ENCODE measurements at regions not wholly inside any gene's neighbourhood (a gene's known extent, or its start where the extent isn't known, plus 50 kb on each side); places are given as distances from the start of the nearest gene placed in this dataset.
"Not testable (repeated sequence)": the region's sequence is repeated elsewhere in the genome, so short reads cannot be mapped to it uniquely, and the experiment has no call there.

DNA sequence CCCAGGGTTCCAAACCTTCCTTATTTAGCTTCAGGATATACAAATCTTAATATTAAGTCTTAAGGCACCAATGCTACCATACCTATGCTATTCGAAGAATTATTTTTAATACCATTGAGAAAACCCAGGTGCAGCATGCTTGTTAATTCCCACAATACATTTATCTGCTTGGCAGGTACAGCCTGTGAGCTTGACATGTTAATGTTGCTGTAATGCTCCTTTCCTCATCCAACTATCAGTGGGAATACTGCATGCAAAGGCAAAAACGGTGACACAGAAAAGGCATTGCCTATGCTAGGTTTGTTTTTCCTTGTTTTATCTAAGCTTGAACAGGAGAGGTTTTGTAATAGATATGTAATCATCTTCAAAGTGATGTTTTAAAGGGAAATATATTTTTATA lies 135.7 kb upstream of the COX7C start:
- ATAC-seq: no peak
- Histone ChIP-seq H3K4me3 (ENCODE audit: low read length) (no peak overlapping the region), H3K9me3 (ENCODE audit: control insufficient read depth, low read length) (no peaks in the 10 kb centered on the region), H3K27me3 (ENCODE audit: control insufficient read depth, insufficient read depth) (no peaks in the 10 kb centered on the region), H3K4me1 (ENCODE audit: control insufficient read depth, insufficient read depth, low read length) (no peaks in the 10 kb centered on the region), H3K27ac (ENCODE audit: low read length) (no peak overlapping the region)
- DNase-seq: no peak
- 69% methylated on average over 2 of the region's 2 CpGs for WGBS
- intact Hi-C loops (cut with DNase I): no loop called here

DNA sequence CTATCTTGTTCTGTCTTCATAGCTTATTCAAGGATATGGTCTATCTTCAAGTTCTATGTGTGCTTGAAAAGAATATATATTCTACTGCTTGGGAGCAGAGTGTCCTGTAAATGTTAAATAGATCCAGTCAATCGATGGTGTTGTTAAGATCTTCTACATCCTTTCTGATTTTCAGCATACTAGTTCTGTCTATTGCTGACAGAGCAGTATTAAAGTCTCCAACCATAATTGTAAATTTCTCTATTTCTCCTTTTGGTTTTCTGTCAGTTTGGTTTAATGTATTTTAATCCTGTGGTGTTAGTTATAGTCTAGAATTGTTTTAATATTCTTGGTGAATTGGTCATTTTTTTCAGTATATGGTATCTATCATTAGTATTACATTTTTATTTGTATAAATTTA lies 124.0 kb upstream of the COX7C start:
- H3K27ac ChIP-seq (ENCODE audit: low read length): no peak overlapping the region
- H3K4me3 ChIP-seq (ENCODE audit: low read length): no peak overlapping the region
- 75% methylated on average over 1 of the region's 1 CpG for WGBS
- H3K4me1 ChIP-seq (ENCODE audit: control insufficient read depth, insufficient read depth, low read length): no peaks in the 10 kb centered on the region
- no peak for ATAC-seq
- H3K27me3 ChIP-seq (ENCODE audit: control insufficient read depth, insufficient read depth): no peaks in the 10 kb centered on the region
- H3K9me3 ChIP-seq (ENCODE audit: control insufficient read depth, low read length): no peaks in the 10 kb centered on the region
- DNase-seq: no peak
- intact Hi-C loops (cut with DNase I): no loop called here

DNA sequence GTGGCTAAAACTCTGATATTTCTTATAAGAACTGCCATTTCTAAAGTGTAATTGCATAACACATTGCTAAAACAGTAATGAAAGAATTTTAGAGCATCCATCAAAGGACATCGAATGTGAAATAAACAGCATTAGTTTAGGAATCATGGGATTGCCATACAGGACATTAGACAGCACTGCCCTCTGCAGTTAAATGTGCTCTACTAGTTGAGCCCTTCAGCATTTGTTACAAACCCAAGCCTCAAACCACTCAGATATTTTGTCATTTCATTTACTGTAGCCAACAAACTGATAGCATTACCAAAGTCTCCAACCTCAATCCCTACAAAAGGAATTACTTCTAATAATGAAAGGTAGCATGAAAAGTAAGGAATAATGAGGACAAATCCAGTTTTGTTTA lies 116.8 kb upstream of the COX7C start:
- no peak for DNase-seq
- intact Hi-C loops (cut with DNase I): no loop called here
- H3K27me3 ChIP-seq (ENCODE audit: control insufficient read depth, insufficient read depth): no peaks in the 10 kb centered on the region
- 40% methylated on average over 1 of the region's 1 CpG for WGBS
- no peaks in the 10 kb centered on the region for H3K9me3 ChIP-seq (ENCODE audit: control insufficient read depth, low read length)
- no peak overlapping the region for H3K27ac ChIP-seq (ENCODE audit: low read length)
- no peaks in the 10 kb centered on the region for H3K4me1 ChIP-seq (ENCODE audit: control insufficient read depth, insufficient read depth, low read length)
- no peak overlapping the region for H3K4me3 ChIP-seq (ENCODE audit: low read length)
- peak in 1 of 2 donors; percentile 48 for ATAC-seq

DNA sequence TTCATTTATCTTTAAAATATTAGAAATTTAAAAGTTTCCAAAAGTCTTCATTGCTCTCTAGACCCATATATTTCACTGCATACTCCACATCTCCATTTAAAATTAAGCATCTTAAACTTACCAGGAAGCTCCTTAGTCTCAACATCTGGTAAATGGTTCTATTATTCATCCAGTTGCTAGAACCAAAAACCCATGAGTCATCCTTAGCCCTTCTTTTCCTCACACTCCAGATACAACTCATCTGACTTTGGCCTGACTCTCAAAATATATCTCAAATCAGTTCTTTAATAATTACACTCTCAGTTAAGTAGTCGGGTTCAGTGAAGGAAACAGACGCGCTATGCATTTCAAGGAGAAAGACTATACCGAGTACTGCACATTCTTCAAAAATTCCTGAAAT lies 110.2 kb upstream of the COX7C start:
- no peaks in the 10 kb centered on the region for H3K9me3 ChIP-seq (ENCODE audit: control insufficient read depth, low read length)
- no peaks in the 10 kb centered on the region for H3K27me3 ChIP-seq (ENCODE audit: control insufficient read depth, insufficient read depth)
- 86% methylated on average over 4 of the region's 4 CpGs for WGBS
- no peak for ATAC-seq
- no peak for DNase-seq
- H3K27ac ChIP-seq (ENCODE audit: low read length): no peak overlapping the region
- no peak overlapping the region for H3K4me3 ChIP-seq (ENCODE audit: low read length)
- intact Hi-C loops (cut with DNase I): no loop called here
- no peaks in the 10 kb centered on the region for H3K4me1 ChIP-seq (ENCODE audit: control insufficient read depth, insufficient read depth, low read length)

DNA sequence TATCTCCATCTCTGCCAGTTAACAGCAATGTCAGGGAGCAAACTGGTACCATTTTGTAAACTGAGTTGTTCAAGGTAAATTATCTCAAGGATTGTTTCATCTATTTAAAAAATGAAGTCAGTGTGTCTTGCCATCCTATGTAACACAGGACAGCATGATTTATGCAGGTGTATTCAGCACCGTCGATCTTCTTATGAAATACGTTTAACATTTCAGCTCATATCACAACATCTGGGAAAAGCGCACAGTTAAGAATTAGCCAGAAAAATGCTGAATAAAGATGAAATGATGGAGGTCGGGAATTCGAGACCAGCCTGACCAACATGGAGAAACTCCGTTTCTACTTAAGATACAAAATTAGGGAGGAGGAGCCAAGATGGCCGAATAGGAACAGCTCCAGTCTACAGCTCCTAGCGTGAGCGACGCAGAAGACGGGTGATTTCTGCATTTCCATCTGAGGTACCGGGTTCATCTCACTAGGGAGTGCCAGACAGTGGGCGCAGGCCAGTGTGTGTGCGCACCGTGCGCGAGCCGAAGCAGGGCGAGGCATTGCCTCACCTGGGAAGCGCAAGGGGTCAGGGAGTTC lies 107.3 kb upstream of the COX7C start:
- H3K4me3 ChIP-seq (ENCODE audit: low read length); H3K4me1 ChIP-seq (ENCODE audit: control insufficient read depth, insufficient read depth, low read length); H3K27ac ChIP-seq (ENCODE audit: low read length); H3K9me3 ChIP-seq (ENCODE audit: control insufficient read depth, low read length); DNase-seq; H3K27me3 ChIP-seq (ENCODE audit: control insufficient read depth, insufficient read depth); ATAC-seq; intact Hi-C loops (cut with DNase I): not testable (repeated sequence)
- WGBS: 93% methylated on average over 12 of the region's 21 CpGs

DNA sequence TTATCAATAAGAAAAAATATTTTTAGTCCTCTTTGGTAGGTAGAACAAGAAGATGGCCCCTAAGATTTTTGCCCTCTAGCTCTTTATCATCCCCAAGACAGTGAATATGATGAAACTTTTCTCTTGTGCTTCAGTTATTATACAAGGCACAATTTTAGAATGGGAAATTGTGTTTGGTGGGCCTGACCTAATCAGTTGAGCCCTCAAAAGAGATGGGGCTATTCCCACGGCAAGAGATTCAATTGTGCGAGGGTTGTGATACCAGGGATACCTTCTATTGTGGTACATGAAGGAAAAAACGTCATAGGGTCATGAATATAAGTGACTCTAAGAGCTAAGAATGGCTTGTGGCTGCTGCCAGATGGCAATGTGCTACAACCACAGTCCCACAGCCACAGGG lies 94.0 kb upstream of the COX7C start:
- Histone ChIP-seq H3K27me3 (ENCODE audit: control insufficient read depth, insufficient read depth) (no peaks in the 10 kb centered on the region), H3K27ac (ENCODE audit: low read length) (no peak overlapping the region), H3K4me3 (ENCODE audit: low read length) (no peak overlapping the region), H3K4me1 (ENCODE audit: control insufficient read depth, insufficient read depth, low read length) (no peaks in the 10 kb centered on the region), H3K9me3 (ENCODE audit: control insufficient read depth, low read length) (no peaks in the 10 kb centered on the region)
- 61% methylated on average over 3 of the region's 3 CpGs for WGBS
- DNase-seq: no peak
- no peak for ATAC-seq
- intact Hi-C loops (cut with DNase I): no loop called here

DNA sequence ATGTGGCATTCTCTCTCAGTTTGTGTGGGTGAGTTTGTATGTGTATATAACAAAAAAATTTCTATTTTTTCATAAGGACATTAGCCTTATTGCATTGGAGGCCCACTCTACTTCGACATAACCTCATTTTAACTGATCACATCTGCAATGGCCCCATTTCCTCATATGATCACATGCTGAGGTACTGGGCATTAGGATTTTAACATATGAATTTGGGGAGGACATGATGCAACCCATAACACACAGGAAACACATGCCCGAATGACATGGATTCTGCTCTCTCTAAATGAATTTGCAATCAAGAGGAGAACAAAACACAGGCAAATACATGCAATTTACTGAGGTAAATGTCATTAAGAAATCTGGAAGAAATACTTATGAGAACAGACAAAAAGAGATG lies 92.1 kb upstream of the COX7C start:
- intact Hi-C loops (cut with DNase I): no loop called here
- Histone ChIP-seq H3K27ac (ENCODE audit: low read length) (no peak overlapping the region), H3K9me3 (ENCODE audit: control insufficient read depth, low read length) (no peaks in the 10 kb centered on the region), H3K4me1 (ENCODE audit: control insufficient read depth, insufficient read depth, low read length) (no peaks in the 10 kb centered on the region), H3K27me3 (ENCODE audit: control insufficient read depth, insufficient read depth) (no peaks in the 10 kb centered on the region), H3K4me3 (ENCODE audit: low read length) (no peak overlapping the region)
- DNase-seq (no peak), ATAC-seq (no peak)
- WGBS: 70% methylated on average over 2 of the region's 2 CpGs

DNA sequence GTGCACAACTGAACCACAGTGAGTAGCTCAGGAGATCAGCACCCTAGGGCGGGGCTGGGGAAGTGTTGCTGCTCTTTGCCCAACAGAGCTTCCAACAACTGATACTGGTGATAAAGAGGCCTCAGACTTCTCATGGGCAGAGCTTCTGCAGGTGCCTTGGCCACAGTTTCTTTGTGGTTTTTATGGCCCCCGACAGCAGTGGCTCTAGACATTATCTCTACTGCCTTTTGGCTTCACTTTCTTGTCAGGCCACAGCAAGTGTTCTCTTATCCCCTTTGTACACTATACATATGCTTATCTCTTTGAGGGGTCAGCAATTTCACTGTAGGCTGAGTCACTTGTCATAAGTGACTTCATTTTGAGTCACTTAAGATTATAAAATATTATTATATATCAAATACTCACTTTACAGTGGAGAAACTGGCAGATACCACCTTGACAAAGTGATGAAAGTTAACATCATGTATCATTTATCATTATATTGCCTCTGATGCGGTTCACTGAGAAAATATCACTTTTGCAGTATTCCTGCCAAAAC lies 90.9 kb upstream of the COX7C start:
- intact Hi-C loops (cut with DNase I): no loop called here
- H3K4me1 ChIP-seq (ENCODE audit: control insufficient read depth, insufficient read depth, low read length): no peaks in the 10 kb centered on the region
- H3K4me3 ChIP-seq (ENCODE audit: low read length): no peak overlapping the region
- no peak overlapping the region for H3K27ac ChIP-seq (ENCODE audit: low read length)
- ATAC-seq (no peak), DNase-seq (no peak)
- no peaks in the 10 kb centered on the region for H3K27me3 ChIP-seq (ENCODE audit: control insufficient read depth, insufficient read depth)
- 34% methylated on average over 3 of the region's 3 CpGs for WGBS
- H3K9me3 ChIP-seq (ENCODE audit: control insufficient read depth, low read length): no peaks in the 10 kb centered on the region

DNA sequence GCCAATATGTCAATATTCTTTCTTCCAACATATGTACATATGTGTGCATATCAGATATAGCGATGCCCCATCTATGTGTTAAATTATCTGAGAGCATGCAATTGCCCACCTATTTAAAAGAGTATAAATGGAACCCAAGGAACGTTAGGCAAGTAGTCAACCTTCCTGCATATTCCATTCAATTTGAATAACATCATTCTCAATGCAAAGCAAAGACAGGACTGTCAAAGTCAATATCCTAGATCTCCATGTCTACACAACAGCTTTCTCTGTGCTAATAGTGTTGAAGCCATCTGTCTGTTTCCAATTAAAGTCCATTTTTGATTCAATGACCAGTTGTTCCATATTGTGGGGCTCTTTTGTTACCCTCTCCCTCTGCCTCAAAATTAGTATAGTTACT lies 85.3 kb upstream of the COX7C start:
- Histone ChIP-seq H3K27ac (ENCODE audit: low read length) (no peak overlapping the region), H3K4me3 (ENCODE audit: low read length) (no peak overlapping the region), H3K9me3 (ENCODE audit: control insufficient read depth, low read length) (no peaks in the 10 kb centered on the region), H3K4me1 (ENCODE audit: control insufficient read depth, insufficient read depth, low read length) (no peaks in the 10 kb centered on the region), H3K27me3 (ENCODE audit: control insufficient read depth, insufficient read depth) (no peaks in the 10 kb centered on the region)
- DNase-seq (no peak), ATAC-seq (no peak)
- intact Hi-C loops (cut with DNase I): no loop called here
- WGBS: 72% methylated on average over 2 of the region's 2 CpGs

DNA sequence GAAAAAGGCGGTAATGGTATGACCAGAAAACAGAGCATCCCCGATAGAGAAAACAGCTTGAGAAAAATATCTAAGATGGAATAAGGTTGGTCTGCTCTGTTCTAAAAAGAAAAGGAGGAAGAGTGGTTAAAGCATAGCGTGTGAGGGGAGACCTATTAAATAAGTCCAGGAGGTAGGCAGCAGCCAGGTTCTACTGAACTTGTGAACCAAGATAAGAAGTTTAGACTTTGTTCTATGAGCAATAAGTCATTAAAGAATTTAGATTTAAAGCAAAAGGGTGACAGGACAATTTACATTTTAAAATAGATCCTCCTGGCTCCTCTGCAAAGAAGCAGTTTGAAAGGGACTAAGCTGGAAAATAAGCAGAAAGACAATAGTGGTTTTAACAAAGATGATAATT lies 81.3 kb upstream of the COX7C start:
- WGBS: 92% methylated on average over 3 of the region's 3 CpGs
- Histone ChIP-seq H3K27me3 (ENCODE audit: control insufficient read depth, insufficient read depth) (no peaks in the 10 kb centered on the region), H3K4me3 (ENCODE audit: low read length) (no peak overlapping the region), H3K4me1 (ENCODE audit: control insufficient read depth, insufficient read depth, low read length) (no peaks in the 10 kb centered on the region), H3K9me3 (ENCODE audit: control insufficient read depth, low read length) (no peaks in the 10 kb centered on the region), H3K27ac (ENCODE audit: low read length) (no peak overlapping the region)
- intact Hi-C loops (cut with DNase I): no loop called here
- ATAC-seq: no peak
- no peak for DNase-seq

DNA sequence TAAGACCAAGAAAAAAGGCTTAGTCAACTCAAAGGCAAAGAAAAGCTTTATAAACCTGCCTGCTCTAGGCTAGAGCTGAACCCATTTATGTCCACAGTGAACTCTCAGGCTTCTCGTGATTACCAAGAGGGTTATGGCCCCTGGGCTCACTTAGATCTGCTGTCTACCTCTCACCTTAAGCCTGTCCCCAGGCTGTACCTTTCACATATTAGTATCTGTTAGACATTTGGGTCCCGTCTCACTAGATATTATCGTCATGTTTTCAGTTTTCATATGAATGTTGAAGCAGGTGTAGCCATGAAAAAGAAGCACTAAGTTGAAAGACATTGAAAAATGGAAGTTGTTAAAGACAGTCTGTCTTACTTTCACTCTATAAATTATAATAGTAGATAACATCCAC lies 75.2 kb upstream of the COX7C start:
- Histone ChIP-seq H3K27me3 (ENCODE audit: control insufficient read depth, insufficient read depth) (no peaks in the 10 kb centered on the region), H3K27ac (ENCODE audit: low read length) (no peak overlapping the region), H3K4me1 (ENCODE audit: control insufficient read depth, insufficient read depth, low read length) (no peaks in the 10 kb centered on the region), H3K4me3 (ENCODE audit: low read length) (no peak overlapping the region), H3K9me3 (ENCODE audit: control insufficient read depth, low read length) (no peaks in the 10 kb centered on the region)
- intact Hi-C loops (cut with DNase I): no loop called here
- no peak for DNase-seq
- ATAC-seq: no peak
- 80% methylated on average over 3 of the region's 3 CpGs for WGBS

DNA sequence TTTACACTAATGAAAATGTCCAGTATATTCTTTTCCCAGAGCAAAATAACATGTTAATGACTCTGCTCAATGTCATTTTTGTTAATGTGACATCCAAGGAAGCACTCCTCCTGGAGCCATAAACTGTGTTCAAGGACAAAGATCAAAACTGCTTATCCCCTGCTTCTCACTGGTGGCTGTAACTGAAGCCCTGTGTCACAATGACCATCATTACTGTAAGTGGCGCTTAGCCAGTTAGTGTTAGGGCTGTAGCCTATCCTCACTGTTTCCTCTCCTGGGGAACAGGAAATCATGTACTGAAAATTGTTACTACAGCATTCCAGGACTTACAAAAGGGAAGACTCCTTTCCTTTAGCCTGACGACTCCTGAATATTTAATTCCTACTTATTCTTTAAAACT lies 71.7 kb upstream of the COX7C start:
- H3K27ac ChIP-seq (ENCODE audit: low read length): no peak overlapping the region
- no peak for ATAC-seq
- H3K9me3 ChIP-seq (ENCODE audit: control insufficient read depth, low read length): no peaks in the 10 kb centered on the region
- intact Hi-C loops (cut with DNase I): no loop called here
- 55% methylated on average over 2 of the region's 2 CpGs for WGBS
- H3K4me3 ChIP-seq (ENCODE audit: low read length): no peak overlapping the region
- H3K4me1 ChIP-seq (ENCODE audit: control insufficient read depth, insufficient read depth, low read length): no peaks in the 10 kb centered on the region
- H3K27me3 ChIP-seq (ENCODE audit: control insufficient read depth, insufficient read depth): no peaks in the 10 kb centered on the region
- no peak for DNase-seq
